Panc1 (cell line): ENCODE measurements at regions not wholly inside any gene's neighbourhood (a gene's known extent, or its start where the extent isn't known, plus 50 kb on each side); places are given as distances from the start of the nearest gene placed in this dataset.

ENCODE experiments used
- ATAC-seq: fragments of 200-7000 bp; cut with Tn5 transposase; 2 replicates; pipeline ENCODE4 v1.9.1; 2020; ENCODE audit warnings: mild to moderate bottlenecking, moderate library complexity
- BruUV-seq: library from RNA; stranded (reverse); fragments of 400-500 nt; replicated peaks from 2 replicates; lab custom pipeline; 2021; lab: Mats Ljungman, UMichigan
- CTCF ChIA-PET: fragments of 300-600 bp; sonication (Branson Sonifier 250); formaldehyde crosslinking; loops from one replicate; lab custom pipeline; 2022; ENCODE audit warnings: antibody characterized with exemption; lab: Charles Lee
- POLR2A ChIA-PET: fragments of 300-600 bp; sonication (Branson Sonifier 250); formaldehyde crosslinking; loops from one replicate; lab custom pipeline; 2022; ENCODE audit warnings: antibody characterized with exemption; lab: Charles Lee
- DNase-seq: peaks from one replicate; pipeline ENCODE4 v3.0.0-alpha.2; 2010; ENCODE audit warnings: low read depth, low spot score
- H3K27ac ChIP-seq: 2 replicates; pipeline ENCODE4 v1.5.1; 2011; ENCODE audit warnings: mild to moderate bottlenecking, low read length, inconsistent platforms
- H3K27me3 ChIP-seq: fragments of 200-500 bp; sonication (Bioruptor generic); 2 replicates; pipeline ENCODE4 v1.6.0; 2014; ENCODE audit warnings: low read length, inconsistent platforms; ENCODE audit not compliant: control insufficient read depth, insufficient read depth
- H3K36me3 ChIP-seq: fragments of 200-500 bp; sonication (Bioruptor generic); 2 replicates; pipeline ENCODE4 v1.5.1; 2014; ENCODE audit warnings: inconsistent platforms, mild to moderate bottlenecking, low read length, moderate library complexity; ENCODE audit not compliant: control insufficient read depth, insufficient read depth
- H3K4me1 ChIP-seq: 2 replicates; pipeline ENCODE4 v1.5.1; 2011; ENCODE audit warnings: inconsistent platforms, mild to moderate bottlenecking, low read length, moderate library complexity; ENCODE audit not compliant: control insufficient read depth, insufficient read depth
- H3K4me3 ChIP-seq, 2 experiments: 2 replicates each; pipeline ENCODE4 v1.5.1; 2011 to 2012; ENCODE audit warnings: low read depth in 2 of 2, low read length in 2 of 2, mild to moderate bottlenecking in 2 of 2, inconsistent platforms in 1 of 2, moderate library complexity in 1 of 2
- H3K9me3 ChIP-seq: fragments of 200-500 bp; sonication (Bioruptor generic); 2 replicates; pipeline ENCODE4 v1.5.1; 2014; ENCODE audit warnings: low read depth, mild to moderate bottlenecking, inconsistent platforms, low read length, moderate library complexity; ENCODE audit not compliant: control insufficient read depth, insufficient read depth
- CTCF ChIP-seq: fragments of 450-650 bp; IDR thresholded peaks from 2 replicates; pipeline ENCODE4 v1.5.1; 2017; ENCODE audit warnings: mild to moderate bottlenecking
- POLR2AphosphoS5 ChIP-seq: IDR thresholded peaks from 2 replicates; pipeline ENCODE4 v1.6.1; 2012; ENCODE audit warnings: mild to moderate bottlenecking, low read depth, low read length, moderate library complexity
- REST ChIP-seq, 2 experiments: IDR thresholded peaks; 2 replicates each; pipeline ENCODE4 v1.6.1; 2011 to 2012; ENCODE audit warnings: low read depth in 2 of 2, control low read depth in 1 of 2, low read length in 1 of 2, mild to moderate bottlenecking in 1 of 2, moderate library complexity in 1 of 2; ENCODE audit not compliant: insufficient read depth in 1 of 2
- SIN3A ChIP-seq: IDR thresholded peaks from 2 replicates; pipeline ENCODE4 v1.6.1; 2012; ENCODE audit warnings: low read depth, mild to moderate bottlenecking, low read length, moderate library complexity, borderline replicate concordance; ENCODE audit not compliant: insufficient read depth
- TCF7L2 ChIP-seq: IDR thresholded peaks from 2 replicates; pipeline ENCODE4 v1.6.1; 2011; ENCODE audit warnings: mild to moderate bottlenecking, low read depth, low read length, inconsistent platforms
- in situ Hi-C: cut with HindIII; loops from 2 replicates; pipeline ENCODE4 v1.10.0; 2016; ENCODE audit warnings: low sequenced_read_pairs, low pct_unique_long_range_greater_than_20kb
- intact Hi-C: fragments of 100-400 bp; cut with micrococcal nuclease; formaldehyde crosslinking; loops from one replicate; pipeline ENCODE4 v1.10.0; 2022; ENCODE audit not compliant: unreplicated experiment

GRCh38 chr12:46516238-46516932, 143.8 kb upstream of the SLC38A2 start:
- ATAC-seq (no peak), DNase-seq (no peak)
- CTCF ChIA-PET, result no interaction called here
- in situ Hi-C loops (no loop called here), intact Hi-C loops (no loop called here)
- POLR2A ChIA-PET, result no interaction called here
- no peaks in the 10 kb centered on the region for H3K27me3 ChIP-seq
- H3K36me3 ChIP-seq, result no peaks in the 10 kb centered on the region
- H3K4me3 ChIP-seq, result no peak overlapping the region
- peak overlapping the region; percentile 54; the same call in 1 of the 2 replicates for H3K27ac ChIP-seq
- peaks cover 23% of the 10 kb centered on the region; the same call in 1 of the 2 replicates for H3K9me3 ChIP-seq
- BruUV-seq, result no TSS peak
- peaks cover 4% of the 10 kb centered on the region; the same call in 1 of the 2 replicates for H3K4me1 ChIP-seq
- TF ChIP-seq REST (IDR thresholded peaks at IDR 0.05; ENCODE audit: insufficient read depth in 1 of 2, low read depth in 2 of 2, low read length in 1 of 2), result no peak
- no peak for TF ChIP-seq POLR2AphosphoS5
- no peak for TF ChIP-seq CTCF
- no peak for TF ChIP-seq TCF7L2
- TF ChIP-seq SIN3A, result no peak

GRCh38 chr12:46515829-46516228, 143.3 kb upstream of the SLC38A2 start:
- Histone ChIP-seq H3K36me3 (no peaks in the 10 kb centered on the region), H3K4me3 (no peak overlapping the region), H3K27me3 (no peaks in the 10 kb centered on the region), H3K4me1 (peaks cover under 1% of the 10 kb centered on the region; the same call in 1 of the 2 replicates), H3K27ac (peak overlapping the region; percentile 54; the same call in 1 of the 2 replicates), H3K9me3 (peaks cover 23% of the 10 kb centered on the region; the same call in 1 of the 2 replicates)
- CTCF ChIA-PET, result no interaction called here
- BruUV-seq, result no TSS peak
- no peak for DNase-seq
- ATAC-seq, result no peak
- POLR2A ChIA-PET, result no interaction called here
- TF ChIP-seq CTCF, result no peak
- TF ChIP-seq TCF7L2, result no peak
- no peak for TF ChIP-seq REST (IDR thresholded peaks at IDR 0.05; ENCODE audit: insufficient read depth in 1 of 2, low read depth in 2 of 2, low read length in 1 of 2)
- no peak for TF ChIP-seq SIN3A
- TF ChIP-seq POLR2AphosphoS5, result no peak
- intact Hi-C loops, result no loop called here
- in situ Hi-C loops, result no loop called here
